ENCODE measurements at regions not wholly inside any gene's neighbourhood (a gene's known extent, or its start where the extent isn't known, plus 50 kb on each side); places are given as distances from the start of the nearest gene placed in this dataset.
"Not testable (repeated sequence)": the region's sequence is repeated elsewhere in the genome, so short reads cannot be mapped to it uniquely, and the experiment has no call there.

DNA sequence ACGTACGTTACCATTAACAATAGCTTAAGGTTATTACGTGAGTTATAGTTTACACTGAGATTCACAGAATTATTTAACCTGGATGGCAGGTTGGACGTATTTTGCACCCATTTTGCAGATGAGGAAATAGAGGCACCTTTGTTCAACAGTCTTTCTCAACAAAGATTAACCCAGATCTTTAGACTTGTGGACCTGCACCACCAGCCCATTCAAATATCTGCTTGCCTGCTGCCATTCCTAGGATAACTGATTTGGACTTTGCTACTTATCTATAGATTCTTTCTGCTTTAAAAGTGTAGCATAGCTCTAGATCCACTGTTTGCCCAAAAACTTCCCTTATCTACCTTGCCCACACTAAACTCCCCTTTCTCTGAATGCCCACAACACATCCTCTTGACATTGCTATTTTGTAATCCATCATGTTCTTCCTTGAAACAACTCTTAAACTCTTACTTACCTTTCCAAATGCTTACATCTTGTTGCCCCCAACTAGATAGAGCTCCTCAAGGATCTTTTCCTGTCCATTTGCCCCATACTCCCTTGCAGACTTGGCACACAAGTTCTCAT lies 56.4 kb upstream of the TNFAIP3 start:
- no peak for DNase-seq

GRCh38 chr6:137811121-137811915 lies 55.7 kb upstream of the TNFAIP3 start:
- DNase-seq = peak; percentile 52

- no peak for DNase-seq
These were observed 55.0 kb upstream of the TNFAIP3 start for GRCh38 chr6:137811916-137812553.

DNA sequence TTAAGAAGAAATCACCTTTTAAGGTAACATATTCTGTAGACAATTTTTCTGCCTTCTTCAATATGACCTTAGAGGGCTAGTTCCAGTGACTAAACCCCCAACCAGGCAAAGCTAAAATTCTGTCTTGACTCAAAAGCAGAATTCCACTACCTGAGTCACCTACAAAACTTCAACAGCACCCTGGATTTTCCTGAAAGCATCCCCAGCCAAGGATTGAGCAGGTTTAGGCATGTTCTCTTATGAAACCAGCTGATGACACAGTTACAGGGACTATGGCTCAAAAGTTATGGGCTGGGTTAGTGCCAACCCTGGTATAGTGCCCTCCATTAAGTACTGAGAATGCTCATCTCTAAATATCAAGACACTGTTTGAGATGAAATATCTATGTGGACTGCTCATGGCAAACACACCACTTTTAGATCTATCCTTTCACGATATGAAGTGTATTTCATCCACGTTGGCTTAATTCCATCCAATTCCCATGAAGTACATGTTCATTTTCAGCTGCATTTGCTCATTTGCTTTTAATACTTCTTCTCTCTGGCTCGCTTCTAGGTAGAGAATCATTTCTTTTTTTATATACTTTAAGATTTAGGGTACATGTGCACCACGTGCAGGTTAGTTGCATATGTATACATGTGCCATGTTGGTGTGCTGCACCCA lies 53.6 kb upstream of the TNFAIP3 start:
- DNase-seq = no peak

GRCh38 chr6:137814030-137814429 lies 53.0 kb upstream of the TNFAIP3 start:
- not testable (repeated sequence) for DNase-seq

DNA sequence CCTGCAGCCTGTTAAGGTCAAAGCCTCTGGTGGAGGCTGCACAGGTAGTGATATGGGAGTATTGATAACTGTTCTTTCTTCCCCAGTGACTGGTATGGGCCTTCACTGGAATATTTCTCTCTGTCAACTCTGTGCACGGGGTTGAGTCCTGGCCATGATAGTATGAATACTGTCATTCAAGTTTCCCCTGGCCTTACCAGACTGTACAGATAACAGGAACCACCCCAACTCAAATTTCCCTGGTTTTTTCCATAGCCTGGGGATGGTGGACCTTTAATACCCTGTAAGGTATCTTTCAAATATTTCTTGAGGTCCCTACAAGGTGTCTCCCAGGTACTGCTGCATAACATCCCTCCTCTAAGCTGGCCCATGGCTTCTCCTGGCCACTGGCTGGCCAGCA lies 51.4 kb upstream of the TNFAIP3 start:
- DNase-seq = no peak

DNA sequence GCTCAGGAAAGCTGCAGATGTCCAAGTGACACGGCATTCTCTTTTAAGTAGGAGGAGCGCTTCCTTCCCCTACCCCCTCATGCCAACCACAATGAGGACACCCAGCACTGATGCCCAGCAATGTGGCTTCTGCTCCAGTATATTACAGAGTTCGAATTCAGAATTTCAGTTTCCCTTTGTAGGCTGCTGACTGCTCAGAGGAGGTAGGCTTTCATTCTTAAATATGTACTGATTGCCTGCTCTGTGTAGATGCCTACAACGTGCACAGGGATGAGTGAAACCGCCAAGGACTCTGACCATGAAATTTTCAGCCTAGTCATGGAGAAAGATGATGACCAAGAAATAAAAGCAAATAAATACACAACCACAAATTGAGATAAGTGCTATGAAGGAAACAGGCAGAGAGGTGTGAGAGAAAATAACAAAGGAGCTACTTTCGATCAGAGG lies 50.9 kb upstream of the TNFAIP3 start:
- DNase-seq = no peak

DNA sequence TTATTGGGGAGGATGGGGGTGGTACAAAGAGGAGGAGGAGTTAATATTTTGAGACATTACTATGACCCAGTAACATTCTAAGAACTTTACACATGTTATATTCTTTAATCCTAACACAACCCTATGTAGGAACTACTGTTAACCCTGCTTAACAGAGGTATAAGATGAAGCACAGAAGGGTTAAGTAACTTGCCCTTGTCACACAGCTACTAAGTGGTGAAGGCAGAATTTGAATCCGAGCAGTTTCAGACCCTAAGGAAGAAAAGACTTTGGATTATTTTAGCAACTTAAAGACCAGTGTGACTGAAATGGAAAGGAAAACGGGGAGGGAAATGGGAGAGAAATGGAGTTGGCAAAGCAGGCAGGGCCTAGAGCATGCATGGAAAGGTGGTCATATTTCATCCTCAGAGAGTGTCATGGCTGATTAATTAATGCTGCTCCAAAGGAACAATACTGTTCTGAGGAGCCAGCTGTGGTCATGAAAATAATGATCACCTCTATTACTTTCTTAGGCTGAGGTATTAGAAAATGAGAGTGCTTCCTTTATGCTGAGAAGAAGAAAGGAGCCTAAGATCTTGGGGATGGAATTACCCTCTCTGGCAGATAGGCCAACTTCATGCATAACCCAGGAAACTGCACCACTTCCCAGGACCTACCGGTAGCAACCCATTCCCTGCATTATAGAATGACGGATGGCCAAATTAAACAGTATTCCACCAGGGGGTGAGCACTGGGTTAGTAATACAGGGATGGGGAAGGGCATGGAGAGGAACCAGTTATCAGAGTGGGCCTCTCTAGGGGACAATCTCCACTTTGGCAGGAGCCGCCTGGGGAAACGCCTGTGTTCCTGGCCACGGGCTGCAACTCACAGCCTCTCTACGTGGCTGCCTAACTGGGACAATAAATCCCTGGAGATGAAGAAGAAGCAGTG lies 50.1 kb upstream of the TNFAIP3 start:
- no peak for DNase-seq

All from NCI-H146 (cell line).